Body of pancreas (tissue), 4 donors: ENCODE measurements at regions not wholly inside any gene's neighbourhood (a gene's known extent, or its start where the extent isn't known, plus 50 kb on each side); places are given as distances from the start of the nearest gene placed in this dataset.

Source experiments
- POLR2A ChIP-seq, 3 donors: fragments of 450-650 bp; IDR thresholded peaks; one replicate each; pipeline ENCODE4 v1.6.1; 2016; ENCODE audit warnings: antibody characterized with exemption in 3 of 3, mild to moderate bottlenecking in 2 of 3
- TF ChIP-seq, protein P1 (sequence below), 7 experiments: fragments of 450-650 bp in 4 of 7; fragments of 200-600 bp in 3 of 7; sonication (generic) in 3 of 7; IDR thresholded peaks; one replicate each; pipeline ENCODE4 v1.5.1; 2016 to 2019; ENCODE audit warnings: antibody characterized with exemption in 7 of 7

DNA sequence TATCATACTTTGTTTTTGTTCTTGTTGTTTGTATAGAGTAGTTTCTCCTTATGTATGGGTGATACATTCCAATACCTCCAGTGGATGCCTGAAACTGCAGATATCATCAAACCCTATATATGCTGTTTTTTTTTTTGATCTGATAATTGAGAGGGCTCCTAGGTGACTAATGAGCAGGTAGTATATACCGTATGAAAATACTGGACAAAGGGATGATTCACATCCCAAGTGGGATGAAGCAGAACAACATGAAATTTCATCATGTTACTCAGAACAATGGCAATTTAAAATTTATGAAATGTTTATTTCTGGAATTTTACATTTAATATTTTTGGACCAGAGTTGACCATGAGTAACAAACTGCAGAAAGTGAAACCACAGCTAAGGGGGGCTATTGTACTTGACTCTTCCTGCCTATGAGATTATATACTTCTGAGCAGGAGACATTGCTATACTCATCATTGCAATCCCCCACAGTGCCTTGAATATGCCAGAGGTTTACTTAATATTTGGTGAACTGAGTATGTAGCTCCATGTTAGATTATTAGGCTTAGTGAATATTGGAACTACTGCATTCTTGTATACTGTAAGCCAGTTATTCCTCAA lies 258.7 kb upstream of the FBXL7 start:
- no peak for TF ChIP-seq POLR2A (IDR thresholded peaks at IDR 0.05)
- TF ChIP-seq, protein P1, sequence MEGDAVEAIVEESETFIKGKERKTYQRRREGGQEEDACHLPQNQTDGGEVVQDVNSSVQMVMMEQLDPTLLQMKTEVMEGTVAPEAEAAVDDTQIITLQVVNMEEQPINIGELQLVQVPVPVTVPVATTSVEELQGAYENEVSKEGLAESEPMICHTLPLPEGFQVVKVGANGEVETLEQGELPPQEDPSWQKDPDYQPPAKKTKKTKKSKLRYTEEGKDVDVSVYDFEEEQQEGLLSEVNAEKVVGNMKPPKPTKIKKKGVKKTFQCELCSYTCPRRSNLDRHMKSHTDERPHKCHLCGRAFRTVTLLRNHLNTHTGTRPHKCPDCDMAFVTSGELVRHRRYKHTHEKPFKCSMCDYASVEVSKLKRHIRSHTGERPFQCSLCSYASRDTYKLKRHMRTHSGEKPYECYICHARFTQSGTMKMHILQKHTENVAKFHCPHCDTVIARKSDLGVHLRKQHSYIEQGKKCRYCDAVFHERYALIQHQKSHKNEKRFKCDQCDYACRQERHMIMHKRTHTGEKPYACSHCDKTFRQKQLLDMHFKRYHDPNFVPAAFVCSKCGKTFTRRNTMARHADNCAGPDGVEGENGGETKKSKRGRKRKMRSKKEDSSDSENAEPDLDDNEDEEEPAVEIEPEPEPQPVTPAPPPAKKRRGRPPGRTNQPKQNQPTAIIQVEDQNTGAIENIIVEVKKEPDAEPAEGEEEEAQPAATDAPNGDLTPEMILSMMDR (IDR thresholded peaks at IDR 0.05): no peak
